Lower lobe of right lung (tissue), 2 donors: ENCODE measurements at regions not wholly inside any gene's neighbourhood (a gene's known extent, or its start where the extent isn't known, plus 50 kb on each side); places are given as distances from the start of the nearest gene placed in this dataset.

ENCODE experiments used
- ATAC-seq, 2 donors: fragments of 200-7000 bp; cut with Tn5 transposase; one replicate each; pipeline ENCODE4 v1.9.1; 2020 to 2022; ENCODE audit warnings: mild to moderate bottlenecking in 2 of 2, moderate library complexity in 2 of 2
- DNase-seq: peaks from one replicate; pipeline ENCODE4 v3.0.0-alpha.2; 2020
- H3K27ac ChIP-seq: fragments of 200-600 bp; one replicate; pipeline ENCODE4 v1.8.0; 2022
- H3K27me3 ChIP-seq: fragments of 200-600 bp; one replicate; pipeline ENCODE4 v1.8.0; 2022; ENCODE audit warnings: low read depth
- H3K36me3 ChIP-seq: fragments of 200-600 bp; one replicate; pipeline ENCODE4 v1.8.0; 2022; ENCODE audit warnings: mild to moderate bottlenecking
- H3K4me1 ChIP-seq: fragments of 200-600 bp; one replicate; pipeline ENCODE4 v1.8.0; 2022
- H3K4me3 ChIP-seq: fragments of 200-600 bp; one replicate; pipeline ENCODE4 v1.8.0; 2022; ENCODE audit warnings: mild to moderate bottlenecking
- H3K9me3 ChIP-seq: fragments of 200-600 bp; one replicate; pipeline ENCODE4 v1.8.0; 2022
- intact Hi-C: fragments of 100-400 bp; cut with DNase I; formaldehyde crosslinking; loops from one replicate; pipeline ENCODE4 v1.11.0; 2022
- TF ChIP-seq, protein P1 (sequence below): fragments of 200-600 bp; IDR thresholded peaks from one replicate; pipeline ENCODE4 v1.8.0; 2022; ENCODE audit warnings: antibody characterized with exemption, mild to moderate bottlenecking
- donor health status: DM: no; HTN: yes; CAD: no; lungs with severe emphysema.

DNA sequence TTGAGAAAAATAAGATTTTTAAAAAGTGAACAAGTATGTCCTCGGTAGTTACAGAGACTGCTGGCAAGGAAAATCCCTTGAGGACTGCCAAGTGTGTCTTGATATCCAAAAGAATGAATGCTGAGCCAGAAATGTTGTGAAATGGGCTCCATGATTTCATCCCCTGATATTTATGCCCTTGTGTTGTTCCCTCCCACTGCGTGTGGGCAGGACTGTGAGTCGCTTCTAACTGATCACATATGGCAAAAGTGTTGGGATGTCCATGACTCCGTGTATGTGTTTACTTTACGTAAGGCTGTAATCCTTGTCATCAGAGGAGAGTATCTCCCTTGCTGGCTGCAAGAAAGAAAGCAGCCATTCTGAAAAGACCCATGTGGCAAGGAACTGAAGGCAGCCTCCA lies 285.1 kb downstream of the SS18 start:
- ATAC-seq (peak; percentile 46 to 74), DNase-seq (no peak)
- intact Hi-C loops: no loop called here

GRCh38 chr18:25799231-25799630 lies 291.2 kb downstream of the SS18 start:
- no peak for ATAC-seq
- Histone ChIP-seq H3K9me3 (no peaks in the 10 kb centered on the region), H3K4me3 (no peak overlapping the region), H3K27ac (no peak overlapping the region), H3K36me3 (no peaks in the 10 kb centered on the region), H3K27me3 (no peaks in the 10 kb centered on the region), H3K4me1 (no peaks in the 10 kb centered on the region)
- intact Hi-C loops: no loop called here
- no peak for DNase-seq
- TF ChIP-seq, protein P1, sequence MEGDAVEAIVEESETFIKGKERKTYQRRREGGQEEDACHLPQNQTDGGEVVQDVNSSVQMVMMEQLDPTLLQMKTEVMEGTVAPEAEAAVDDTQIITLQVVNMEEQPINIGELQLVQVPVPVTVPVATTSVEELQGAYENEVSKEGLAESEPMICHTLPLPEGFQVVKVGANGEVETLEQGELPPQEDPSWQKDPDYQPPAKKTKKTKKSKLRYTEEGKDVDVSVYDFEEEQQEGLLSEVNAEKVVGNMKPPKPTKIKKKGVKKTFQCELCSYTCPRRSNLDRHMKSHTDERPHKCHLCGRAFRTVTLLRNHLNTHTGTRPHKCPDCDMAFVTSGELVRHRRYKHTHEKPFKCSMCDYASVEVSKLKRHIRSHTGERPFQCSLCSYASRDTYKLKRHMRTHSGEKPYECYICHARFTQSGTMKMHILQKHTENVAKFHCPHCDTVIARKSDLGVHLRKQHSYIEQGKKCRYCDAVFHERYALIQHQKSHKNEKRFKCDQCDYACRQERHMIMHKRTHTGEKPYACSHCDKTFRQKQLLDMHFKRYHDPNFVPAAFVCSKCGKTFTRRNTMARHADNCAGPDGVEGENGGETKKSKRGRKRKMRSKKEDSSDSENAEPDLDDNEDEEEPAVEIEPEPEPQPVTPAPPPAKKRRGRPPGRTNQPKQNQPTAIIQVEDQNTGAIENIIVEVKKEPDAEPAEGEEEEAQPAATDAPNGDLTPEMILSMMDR: no peak

More for the DNA sequence above, 285.1 kb downstream of the SS18 start:
- H3K4me3 ChIP-seq: no peak overlapping the region
- H3K27ac ChIP-seq: no peak overlapping the region
- no peaks in the 10 kb centered on the region for H3K27me3 ChIP-seq
- no peaks in the 10 kb centered on the region for H3K4me1 ChIP-seq
- no peaks in the 10 kb centered on the region for H3K36me3 ChIP-seq
- TF ChIP-seq, protein P1: no peak
- H3K9me3 ChIP-seq: no peaks in the 10 kb centered on the region

DNA sequence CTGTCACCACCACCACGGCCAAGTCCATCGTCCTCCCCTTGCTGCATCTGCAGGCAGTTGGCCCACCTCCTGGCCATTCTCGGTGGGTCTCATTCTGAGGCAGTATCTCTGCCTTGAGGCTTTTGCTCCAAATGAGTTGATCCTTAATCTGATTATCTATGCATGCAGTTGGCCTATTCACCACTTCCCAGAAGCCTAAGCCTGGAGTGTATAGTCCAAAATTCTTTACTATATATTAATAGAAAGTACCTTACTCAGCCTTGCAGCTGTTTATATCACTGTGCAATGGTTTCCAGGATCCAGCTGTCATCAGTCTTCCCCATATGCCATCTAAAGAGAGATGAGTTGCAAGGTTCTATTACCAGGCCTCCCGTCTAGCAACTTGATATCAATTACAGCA lies 292.4 kb downstream of the SS18 start:
- DNase-seq (no peak), ATAC-seq (no peak)
- H3K4me1 ChIP-seq: no peaks in the 10 kb centered on the region
- no peaks in the 10 kb centered on the region for H3K36me3 ChIP-seq
- H3K4me3 ChIP-seq: no peak overlapping the region
- TF ChIP-seq, protein P1: no peak
- no peak overlapping the region for H3K27ac ChIP-seq
- H3K9me3 ChIP-seq: no peaks in the 10 kb centered on the region
- H3K27me3 ChIP-seq: no peaks in the 10 kb centered on the region
- intact Hi-C loops: no loop called here

DNA sequence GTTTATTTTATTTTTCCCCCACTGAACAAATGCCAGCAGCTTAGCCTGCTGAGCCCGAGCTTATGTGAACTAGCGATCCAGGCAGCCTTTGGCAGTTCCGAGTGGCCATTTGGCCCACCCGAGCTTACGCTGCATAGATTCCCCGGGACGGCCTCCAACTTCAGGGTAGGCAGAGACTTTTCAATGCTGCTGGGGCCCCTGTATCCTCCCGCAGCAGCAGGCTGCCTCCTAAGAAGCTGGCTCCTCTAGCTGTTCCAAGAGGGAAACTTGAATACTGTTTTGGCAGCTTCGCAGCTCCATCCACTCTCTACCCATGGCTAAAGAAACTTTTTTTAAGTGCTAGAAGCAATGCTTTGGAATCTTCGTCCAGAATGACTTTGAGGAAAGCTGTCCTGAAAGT lies 295.2 kb downstream of the SS18 start:
- TF ChIP-seq, protein P1: no peak
- intact Hi-C loops: no loop called here
- DNase-seq (no peak), ATAC-seq (no peak)
- Histone ChIP-seq H3K27ac (no peak overlapping the region), H3K4me3 (no peak overlapping the region), H3K27me3 (no peaks in the 10 kb centered on the region), H3K36me3 (no peaks in the 10 kb centered on the region), H3K4me1 (no peaks in the 10 kb centered on the region), H3K9me3 (no peaks in the 10 kb centered on the region)

GRCh38 chr18:25787276-25787675 lies 303.1 kb downstream of the SS18 start:
- no peaks in the 10 kb centered on the region for H3K4me1 ChIP-seq
- no peak for DNase-seq
- no peaks in the 10 kb centered on the region for H3K36me3 ChIP-seq
- H3K4me3 ChIP-seq: no peak overlapping the region
- H3K9me3 ChIP-seq: no peaks in the 10 kb centered on the region
- no peak for ATAC-seq
- TF ChIP-seq, protein P1: no peak
- H3K27ac ChIP-seq: no peak overlapping the region
- intact Hi-C loops: no loop called here
- H3K27me3 ChIP-seq: no peaks in the 10 kb centered on the region

- no peak for DNase-seq
- Histone ChIP-seq H3K27me3 (no peaks in the 10 kb centered on the region), H3K4me1 (no peaks in the 10 kb centered on the region), H3K9me3 (no peaks in the 10 kb centered on the region), H3K36me3 (no peaks in the 10 kb centered on the region), H3K4me3 (no peak overlapping the region), H3K27ac (no peak overlapping the region)
- TF ChIP-seq, protein P1: no peak
- ATAC-seq: no peak
- intact Hi-C loops: no loop called here
Measured at GRCh38 chr18:25786758-25787157, 303.7 kb downstream of the SS18 start.
